Fibroblast of skin of abdomen (primary cell): ENCODE measurements at regions not wholly inside any gene's neighbourhood (a gene's known extent, or its start where the extent isn't known, plus 50 kb on each side); places are given as distances from the start of the nearest gene placed in this dataset.

ENCODE experiments used
- DNase-seq: peaks from one replicate; pipeline ENCODE4 v3.0.0-alpha.2; 2013

DNA sequence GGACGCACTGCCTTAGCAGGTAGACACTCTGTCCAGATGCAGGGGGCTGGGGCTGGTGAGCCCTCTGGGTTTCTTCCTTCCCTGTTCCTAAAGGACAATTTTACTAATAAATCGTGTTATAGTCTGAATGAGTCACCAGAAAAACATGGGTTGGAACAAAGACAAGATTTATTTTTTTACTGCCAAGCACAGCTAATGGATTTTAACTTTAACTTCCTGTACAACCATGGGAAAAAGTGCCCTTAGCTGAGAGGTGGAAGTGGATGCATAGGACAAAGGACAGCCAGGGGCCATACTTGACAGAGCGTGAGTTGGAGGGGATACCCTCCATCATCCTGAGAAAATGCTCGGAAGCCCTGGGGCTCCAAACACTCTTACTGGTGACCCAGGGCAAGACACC, 300.7 kb downstream of the MSX2 start:
- DNase-seq: no peak

DNA sequence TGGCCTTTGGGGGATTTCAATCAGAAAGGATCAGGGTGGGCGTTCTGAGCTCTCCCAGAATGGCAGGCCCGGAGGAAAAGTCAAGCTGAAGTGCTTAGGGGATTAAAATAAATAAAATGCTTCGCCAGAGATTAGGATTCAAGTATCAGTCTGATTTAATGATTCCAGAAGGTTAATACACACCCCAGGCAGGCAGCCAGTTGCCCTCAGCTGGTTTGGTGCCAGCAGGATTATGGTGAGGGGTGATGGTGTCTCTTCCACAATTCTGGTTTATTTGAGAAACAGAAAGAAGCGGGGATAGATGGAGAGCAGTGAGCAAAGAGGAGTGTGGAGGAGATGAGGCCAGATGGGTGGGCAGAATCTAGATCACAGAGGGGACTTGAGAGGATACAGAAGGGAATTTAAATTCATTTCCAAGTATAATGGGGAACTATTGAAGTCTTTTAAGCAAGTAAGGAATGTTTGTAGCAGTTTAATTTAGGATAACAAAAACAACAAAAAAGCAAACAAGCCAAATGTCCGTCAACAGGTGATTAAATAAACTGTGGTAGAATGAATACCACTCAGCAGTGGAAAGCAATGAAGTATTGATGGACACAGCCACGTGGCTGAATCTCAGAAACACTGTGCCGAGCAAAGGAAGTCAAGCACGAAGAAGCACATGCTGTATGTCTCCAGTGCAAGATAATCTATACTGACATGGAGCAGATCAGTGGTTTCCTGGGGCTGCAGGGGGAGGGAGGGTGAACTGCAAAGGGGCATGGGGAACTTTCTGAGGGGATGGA, 297.7 kb downstream of the MSX2 start:
- no peak for DNase-seq

GRCh38 chr5:175021321-175021720, 296.9 kb downstream of the MSX2 start:
- no peak for DNase-seq

GRCh38 chr5:175015028-175015685, 290.8 kb downstream of the MSX2 start:
- no peak for DNase-seq

DNA sequence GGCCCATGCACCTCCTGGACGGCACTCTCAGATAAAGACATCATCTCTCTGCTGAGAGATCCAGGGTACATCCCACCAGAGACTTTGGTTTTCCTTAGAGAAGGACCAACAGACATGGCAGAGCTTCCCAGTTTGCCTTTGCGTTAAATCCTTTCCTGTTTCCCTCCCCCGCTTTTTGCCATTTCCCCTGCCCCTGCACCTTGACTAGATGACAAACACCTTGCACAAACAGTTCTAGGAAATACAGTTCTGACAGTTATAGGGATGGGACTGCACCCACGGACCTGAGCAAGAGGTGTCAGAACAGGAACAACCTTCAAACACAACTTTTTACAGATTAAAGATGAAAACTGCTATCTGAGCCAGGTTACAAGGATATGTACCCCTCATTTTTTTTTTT, 288.9 kb downstream of the MSX2 start:
- no peak for DNase-seq

GRCh38 chr5:175012267-175012666, 287.9 kb downstream of the MSX2 start:
- no peak for DNase-seq

DNA sequence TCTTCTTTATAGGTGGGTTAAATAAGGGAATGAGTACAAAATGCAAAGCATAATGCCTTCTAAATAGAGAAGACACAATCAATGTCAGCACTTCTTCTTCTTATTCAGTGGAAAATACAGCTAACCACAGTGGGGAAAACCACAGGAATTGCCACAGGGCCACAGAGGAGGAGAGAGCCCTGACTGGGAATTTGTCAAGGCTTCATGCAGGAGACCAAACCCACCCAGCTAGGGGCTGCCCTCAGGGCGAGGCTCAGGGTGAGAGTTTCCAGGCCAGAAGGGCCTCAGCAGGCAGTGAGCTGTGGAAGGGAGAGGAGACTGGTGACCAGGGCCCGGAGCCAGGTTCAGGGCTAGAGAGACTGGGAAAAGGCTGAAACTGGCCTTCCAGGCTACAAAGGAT, 279.1 kb downstream of the MSX2 start:
- DNase-seq: no peak

DNA sequence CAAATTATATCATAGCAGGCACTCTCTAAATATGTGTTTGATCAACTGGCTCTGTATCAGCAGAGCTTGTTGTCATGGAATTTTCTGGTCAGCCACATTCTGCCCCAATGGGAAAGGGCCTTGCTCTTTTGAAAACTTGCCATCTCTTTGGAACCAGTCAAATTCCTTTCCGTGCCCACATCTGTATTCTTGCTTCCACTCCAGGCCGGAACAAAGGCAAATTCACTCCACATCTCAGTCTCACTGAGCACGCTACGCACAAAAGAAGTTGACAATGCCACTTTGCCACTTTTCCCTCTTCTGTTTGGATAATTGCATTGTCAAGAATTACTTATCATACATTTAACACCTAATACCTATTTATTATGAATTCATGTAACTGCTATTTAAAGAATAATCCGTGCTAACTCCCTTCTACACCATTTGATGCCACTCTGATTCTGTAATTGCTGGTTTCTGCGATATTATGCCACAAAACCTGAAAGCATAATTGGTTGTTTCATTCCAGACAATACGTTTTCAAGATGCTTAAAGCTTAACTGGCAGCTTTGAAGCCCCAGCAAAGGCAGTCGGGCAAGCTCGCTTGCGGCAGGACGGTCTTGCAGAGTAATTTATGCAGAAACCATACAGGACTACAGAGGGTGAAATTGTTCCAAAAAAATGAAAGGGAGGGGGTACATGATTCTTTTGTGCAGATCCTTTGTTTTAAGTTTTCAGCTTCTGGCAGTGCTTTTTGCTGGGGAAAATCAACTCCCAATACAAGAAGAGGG, 277.7 kb downstream of the MSX2 start:
- no peak for DNase-seq

DNA sequence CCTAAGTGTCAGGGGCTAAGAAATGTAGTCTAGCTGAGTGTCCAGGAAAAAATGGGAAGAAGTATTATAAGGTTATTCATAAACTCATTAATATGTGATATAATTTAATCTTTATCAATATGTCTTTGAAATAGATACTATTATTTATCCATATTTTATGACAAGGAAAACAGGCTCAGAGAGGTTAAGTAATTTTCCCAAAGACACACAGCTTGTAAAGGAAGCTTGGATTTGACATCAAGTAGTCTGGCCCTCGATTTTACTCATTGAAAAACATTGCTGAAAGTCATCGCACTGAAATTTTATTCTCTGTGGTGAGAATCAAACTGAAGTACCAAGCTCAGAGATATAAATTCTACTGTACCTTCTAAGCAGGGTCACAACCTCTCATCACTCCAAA, 276.9 kb downstream of the MSX2 start:
- DNase-seq: no peak

DNA sequence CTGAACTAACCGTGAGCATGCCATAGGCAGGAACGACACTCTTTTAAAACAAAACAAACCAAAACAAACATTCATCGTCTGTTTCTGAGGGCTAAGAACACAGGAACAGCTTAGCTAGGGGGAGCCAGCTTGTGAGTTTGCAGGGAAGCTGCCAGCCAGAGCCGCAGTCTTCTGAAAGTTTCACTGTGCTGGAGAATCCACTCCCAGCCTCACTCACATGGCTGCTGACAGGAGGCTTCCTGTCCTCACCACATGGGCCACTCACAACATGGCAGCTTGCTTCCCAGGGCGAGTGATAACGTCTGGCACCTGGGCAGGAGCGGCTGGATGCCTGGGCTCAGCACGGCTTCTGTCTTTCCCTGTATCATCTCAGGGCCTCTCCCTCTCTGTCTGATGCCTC, 275.2 kb downstream of the MSX2 start:
- no peak for DNase-seq

DNA sequence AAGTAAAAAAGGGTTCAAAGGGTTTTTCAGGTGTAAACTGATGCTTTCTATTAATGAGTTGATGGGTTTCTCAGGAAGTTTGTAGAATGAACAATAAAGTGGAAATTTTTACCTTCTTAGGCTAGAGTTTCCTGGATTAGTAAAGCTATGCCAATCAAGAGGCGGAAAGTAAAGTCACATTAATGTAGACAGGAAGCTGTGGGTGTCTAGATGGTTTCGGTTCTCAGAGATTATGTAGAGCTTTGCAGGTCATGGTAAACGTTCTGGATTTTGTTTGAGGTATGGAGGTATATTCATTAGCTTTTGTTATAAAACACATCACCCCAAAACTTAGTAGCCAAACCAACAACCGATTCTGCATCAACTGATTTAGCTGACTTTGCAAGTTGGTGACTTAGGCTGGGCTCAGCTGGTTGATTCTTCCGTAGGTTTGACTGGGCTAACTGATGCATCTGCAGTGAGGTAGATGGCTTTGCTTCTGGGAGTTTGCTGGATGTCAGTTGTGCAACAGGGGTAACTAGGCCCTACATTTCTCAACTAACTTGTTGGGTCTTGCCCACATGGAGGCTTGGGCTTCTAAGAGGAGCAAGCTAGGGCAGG, 273.8 kb downstream of the MSX2 start:
- DNase-seq: no peak

DNA sequence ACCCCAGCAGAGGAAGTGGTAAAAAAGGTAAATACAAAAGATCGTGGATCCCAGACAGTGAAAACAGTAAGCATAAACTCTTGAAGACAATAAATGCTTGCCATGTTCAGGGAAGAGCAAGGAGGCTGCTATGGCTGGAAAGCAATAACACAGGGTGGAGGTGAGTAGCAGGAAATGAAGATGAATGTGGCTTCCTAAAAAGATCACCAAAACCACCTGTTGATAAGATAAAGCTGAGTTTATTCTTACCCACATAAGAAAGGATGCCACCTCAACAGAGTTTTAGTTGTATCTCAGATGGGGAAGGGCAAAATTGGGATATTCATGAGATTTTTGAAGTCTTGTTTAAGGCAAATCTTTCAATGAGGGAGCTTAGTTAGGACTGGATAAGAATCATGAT, 273.3 kb downstream of the MSX2 start:
- DNase-seq: no peak

- DNase-seq: no peak
Observed at GRCh38 chr5:174996941-174997340, 272.6 kb downstream of the MSX2 start.

DNA sequence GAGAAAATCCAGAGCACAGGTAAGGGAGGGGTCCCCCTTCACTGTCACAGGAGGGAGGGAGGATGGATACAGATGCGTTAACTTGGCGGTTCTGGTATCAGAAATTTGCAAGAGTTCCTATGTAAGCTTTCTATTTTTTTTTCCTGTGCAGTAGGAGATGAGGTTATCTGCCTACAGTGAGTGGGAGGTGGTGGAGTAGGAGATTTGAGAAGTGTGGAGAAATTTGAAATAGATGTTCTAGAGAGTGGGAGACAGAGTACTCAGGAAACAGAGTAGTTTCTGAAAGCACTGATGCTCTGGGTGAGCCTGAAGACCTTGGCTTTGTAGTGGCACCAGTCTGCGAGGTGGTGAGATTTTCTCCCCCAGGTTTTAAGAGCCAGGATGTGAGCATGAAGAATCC, 271.4 kb downstream of the MSX2 start:
- DNase-seq: no peak

GRCh38 chr5:174991847-174992246, 267.5 kb downstream of the MSX2 start:
- DNase-seq: no peak

DNA sequence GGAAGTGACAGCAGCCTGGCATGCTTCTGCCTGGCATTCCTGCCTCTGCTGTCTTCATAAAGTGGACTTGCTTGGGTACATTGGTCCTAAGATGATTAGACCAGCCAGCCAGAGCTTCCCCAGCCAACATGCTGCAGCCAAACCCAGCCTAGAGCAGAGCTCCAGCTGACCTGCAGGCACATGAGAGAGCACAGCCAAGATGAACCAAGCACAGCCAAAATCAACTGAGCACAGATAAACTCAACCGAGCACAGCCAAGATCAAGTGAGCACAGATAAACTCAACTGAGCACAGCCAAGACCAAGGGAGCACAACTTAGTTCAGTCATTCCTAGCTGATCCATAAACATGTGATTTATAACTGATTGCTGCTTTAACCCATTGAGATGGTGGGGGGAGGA, 266.5 kb downstream of the MSX2 start:
- no peak for DNase-seq

- no peak for DNase-seq
Observed at GRCh38 chr5:174987443-174988012, 263.1 kb downstream of the MSX2 start.

GRCh38 chr5:174984863-174985262, 260.5 kb downstream of the MSX2 start:
- no peak for DNase-seq

DNA sequence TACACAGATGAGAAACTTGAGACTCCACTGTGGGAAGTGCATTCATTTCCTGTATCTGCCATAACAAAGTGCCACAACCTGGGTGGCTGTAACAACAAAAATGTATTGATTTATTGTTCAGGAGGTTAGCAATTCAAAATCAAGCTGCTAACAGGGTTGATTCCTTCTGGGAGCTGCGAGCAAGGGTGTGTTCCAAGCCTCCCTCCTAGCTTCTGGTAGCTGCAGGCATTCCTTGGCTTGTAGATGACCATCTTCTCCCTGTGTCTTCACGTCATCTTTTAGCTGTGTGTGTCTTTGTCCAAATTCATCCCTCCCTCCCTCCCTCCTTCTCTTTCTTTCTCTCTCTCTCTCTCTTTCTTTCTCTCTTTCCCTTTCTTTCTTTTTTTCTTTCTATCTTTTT, 258.1 kb downstream of the MSX2 start:
- no peak for DNase-seq

DNA sequence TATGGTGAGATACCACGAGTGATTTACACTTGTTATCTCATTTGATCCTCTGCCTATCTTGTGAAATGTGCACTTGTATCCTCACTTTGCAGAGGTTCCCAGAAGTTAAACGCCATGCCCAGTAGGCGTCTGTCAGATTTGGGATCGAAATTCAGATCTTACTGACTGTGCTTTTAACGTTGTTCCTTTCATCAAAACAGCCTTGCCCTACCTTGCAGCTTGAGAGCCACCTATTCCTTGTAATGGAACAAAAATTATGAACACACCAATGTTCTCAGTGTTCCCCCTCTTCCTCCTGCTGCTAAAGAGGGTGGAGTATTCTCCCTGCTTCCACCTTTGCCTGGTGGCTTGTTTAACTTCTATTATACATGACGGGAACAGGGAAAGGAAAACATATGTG, 257.0 kb downstream of the MSX2 start:
- DNase-seq: no peak

DNA sequence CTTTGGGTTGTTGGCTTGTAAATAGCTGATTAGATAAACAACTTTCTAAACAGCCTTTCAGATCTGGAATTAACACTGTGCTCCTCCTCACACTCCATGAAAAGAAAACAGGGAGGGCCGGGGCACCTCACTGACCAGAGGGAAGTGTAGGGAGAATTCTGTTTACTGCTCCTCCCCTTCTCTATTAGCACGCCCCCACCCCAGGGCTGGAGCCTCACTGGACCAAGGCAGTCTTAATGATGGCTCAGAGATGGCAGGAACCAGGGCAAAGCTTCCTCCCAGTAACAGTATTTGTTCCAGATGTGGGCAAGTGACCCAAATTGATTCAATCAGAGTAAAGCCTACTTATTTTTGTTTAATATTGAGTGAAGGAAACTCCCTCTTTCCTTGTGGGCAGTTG, 256.6 kb downstream of the MSX2 start:
- DNase-seq: no peak

DNA sequence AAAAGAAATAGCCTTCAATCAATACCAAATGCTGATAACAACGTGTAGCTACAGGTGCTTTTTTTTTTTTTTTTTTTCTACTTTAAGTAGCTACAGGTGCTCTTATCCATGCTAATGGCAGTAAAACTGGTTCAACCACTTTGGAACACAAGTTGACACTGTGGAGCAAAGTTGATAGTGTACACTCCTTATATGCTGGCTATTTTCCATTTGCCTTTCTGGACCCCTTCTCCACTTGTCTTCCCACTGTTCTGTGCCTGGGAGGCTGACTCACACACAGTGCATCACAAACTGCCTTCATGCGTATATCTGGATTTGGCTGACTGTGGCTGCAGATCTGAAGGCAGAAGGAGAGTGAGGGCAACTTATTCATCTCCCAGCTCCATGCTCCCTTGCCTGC, 247.9 kb downstream of the MSX2 start:
- DNase-seq: no peak

- no peak for DNase-seq
Observed at GRCh38 chr5:174971210-174971609, 246.8 kb downstream of the MSX2 start.
